NCI-H1105 treated with DMSO at 0.1 percent for 48 hours (cell line): ENCODE measurements at regions not wholly inside any gene's neighbourhood (a gene's known extent, or its start where the extent isn't known, plus 50 kb on each side); places are given as distances from the start of the nearest gene placed in this dataset.
A peak's percentile ranks its signal among the peaks of the same experiment; 100 is the strongest.
"Not testable (repeated sequence)": the region's sequence is repeated elsewhere in the genome, so short reads cannot be mapped to it uniquely, and the experiment has no call there.

ENCODE experiments used
- DNase-seq: peaks from one replicate; lab custom pipeline; 2025; lab: John Stamatoyannopoulos, UW

- no peak for DNase-seq
These were observed 205.2 kb downstream of the KCNJ2 start for GRCh38 chr17:70374496-70374895.

- DNase-seq: no peak
These were observed 206.1 kb downstream of the KCNJ2 start for GRCh38 chr17:70375406-70375805.

- DNase-seq: no peak
These were observed 206.8 kb downstream of the KCNJ2 start for GRCh38 chr17:70375813-70376770.

GRCh38 chr17:70377654-70378053 lies 208.3 kb downstream of the KCNJ2 start:
- DNase-seq: no peak

- DNase-seq: peak; percentile 22
These were observed 208.7 kb downstream of the KCNJ2 start for GRCh38 chr17:70378076-70378475.

- DNase-seq: no peak
These were observed 210.6 kb downstream of the KCNJ2 start for GRCh38 chr17:70379945-70380344.

GRCh38 chr17:70381916-70382315 lies 212.6 kb downstream of the KCNJ2 start:
- not testable (repeated sequence) for DNase-seq

GRCh38 chr17:70388326-70388725 lies 219.0 kb downstream of the KCNJ2 start:
- no peak for DNase-seq

GRCh38 chr17:70389232-70389757 lies 220.0 kb downstream of the KCNJ2 start:
- not testable (repeated sequence) for DNase-seq

- no peak for DNase-seq
These were observed 220.7 kb downstream of the KCNJ2 start for GRCh38 chr17:70390049-70390448.

- DNase-seq: no peak
These were observed 225.3 kb downstream of the KCNJ2 start for GRCh38 chr17:70394473-70395232.

GRCh38 chr17:70405492-70406220 lies 236.3 kb downstream of the KCNJ2 start:
- no peak for DNase-seq

- no peak for DNase-seq
These were observed 238.2 kb downstream of the KCNJ2 start for GRCh38 chr17:70407506-70407905.

- DNase-seq: no peak
These were observed 239.4 kb downstream of the KCNJ2 start for GRCh38 chr17:70408768-70409167.

GRCh38 chr17:70414300-70414699 lies 245.0 kb downstream of the KCNJ2 start:
- no peak for DNase-seq

GRCh38 chr17:70420861-70421445 lies 251.6 kb downstream of the KCNJ2 start:
- no peak for DNase-seq

- DNase-seq: no peak
These were observed 253.5 kb downstream of the KCNJ2 start for GRCh38 chr17:70422862-70423261.

GRCh38 chr17:70423562-70423961 lies 254.2 kb downstream of the KCNJ2 start:
- no peak for DNase-seq

GRCh38 chr17:70426752-70427151 lies 257.4 kb downstream of the KCNJ2 start:
- no peak for DNase-seq

GRCh38 chr17:70434536-70435490 lies 265.5 kb downstream of the KCNJ2 start:
- DNase-seq: no peak
